HS-27A (cell line): ENCODE measurements at regions not wholly inside any gene's neighbourhood (a gene's known extent, or its start where the extent isn't known, plus 50 kb on each side); places are given as distances from the start of the nearest gene placed in this dataset.

ENCODE experiments used
- DNase-seq: peaks from one replicate; pipeline ENCODE4 v3.0.0-alpha.2; 2012; ENCODE audit warnings: low read depth, missing footprints

DNA sequence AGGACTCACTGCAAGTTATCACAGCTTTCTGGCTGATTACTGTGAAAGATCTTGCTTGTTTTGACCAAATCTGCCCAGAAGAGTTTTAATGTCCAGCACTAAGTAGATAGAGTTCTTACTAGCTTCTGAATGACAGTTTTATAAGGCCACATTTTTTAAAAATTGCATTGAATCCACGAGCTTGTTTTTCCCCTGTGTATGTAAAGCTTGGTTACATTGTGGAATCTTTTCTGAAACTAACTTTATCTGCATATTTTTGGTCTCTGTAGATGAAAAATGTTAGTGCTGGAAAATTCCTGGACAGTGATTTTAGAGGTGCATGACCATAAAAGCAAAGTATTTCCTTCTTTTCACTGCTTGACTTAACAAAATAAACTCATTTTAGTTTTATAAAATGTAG, 650.3 kb upstream of the FAM241A start:
- DNase-seq, result no peak

DNA sequence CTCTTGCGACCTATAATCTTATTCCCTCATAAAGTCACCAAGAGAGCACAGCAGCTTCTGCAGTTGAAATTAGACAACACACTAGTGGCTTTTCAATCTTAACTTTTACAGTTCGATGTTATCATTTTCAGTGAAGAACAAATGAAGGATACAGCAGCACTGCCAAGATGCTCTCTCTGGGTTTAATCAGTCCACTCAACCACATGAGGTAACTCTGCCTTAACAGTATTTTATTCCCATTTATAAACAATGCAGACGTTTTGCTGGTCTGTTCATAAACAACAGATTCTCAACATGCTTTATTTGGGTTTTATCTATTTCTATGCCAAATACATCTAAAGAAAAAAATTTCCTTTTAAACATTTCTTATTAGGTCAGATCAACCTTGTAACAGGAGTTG, 646.0 kb upstream of the FAM241A start:
- no peak for DNase-seq

DNA sequence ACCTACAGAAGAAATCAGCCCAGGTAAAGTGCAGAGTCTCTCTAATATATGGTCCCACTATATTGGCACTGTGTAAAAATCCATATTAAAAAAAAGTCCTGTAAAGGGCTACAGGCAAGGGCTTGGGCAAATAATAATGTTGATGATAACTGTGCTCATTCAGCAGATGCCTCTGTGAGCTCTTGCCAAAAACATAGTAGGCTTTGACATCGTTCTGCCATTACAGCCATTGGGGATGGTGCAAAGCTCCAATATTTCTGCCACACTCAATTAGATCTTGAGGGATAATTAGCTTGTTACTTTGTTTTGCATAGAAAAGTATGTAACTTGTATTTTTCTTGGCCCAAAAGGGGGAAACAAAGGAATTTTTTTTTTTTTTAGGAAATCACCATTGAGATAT, 645.5 kb upstream of the FAM241A start:
- no peak for DNase-seq

DNA sequence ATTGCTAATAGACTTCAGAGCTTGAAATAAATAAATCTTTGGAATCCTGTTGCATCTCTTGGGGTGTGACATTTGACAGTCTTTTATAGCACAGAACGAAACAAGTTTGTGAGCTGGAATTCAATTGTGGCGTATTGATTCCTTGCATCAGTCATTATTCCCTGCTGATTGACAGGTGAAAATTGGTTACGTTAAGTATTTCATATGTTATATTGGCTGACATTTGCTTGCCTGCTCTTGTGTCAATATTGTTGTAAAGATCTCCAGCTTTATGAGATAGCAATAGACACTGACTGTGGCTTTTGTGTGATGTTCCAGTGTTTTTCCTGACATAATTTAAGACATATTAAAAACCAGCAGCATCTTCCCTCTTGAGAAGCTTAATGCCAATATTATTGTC, 644.4 kb upstream of the FAM241A start:
- no peak for DNase-seq

DNA sequence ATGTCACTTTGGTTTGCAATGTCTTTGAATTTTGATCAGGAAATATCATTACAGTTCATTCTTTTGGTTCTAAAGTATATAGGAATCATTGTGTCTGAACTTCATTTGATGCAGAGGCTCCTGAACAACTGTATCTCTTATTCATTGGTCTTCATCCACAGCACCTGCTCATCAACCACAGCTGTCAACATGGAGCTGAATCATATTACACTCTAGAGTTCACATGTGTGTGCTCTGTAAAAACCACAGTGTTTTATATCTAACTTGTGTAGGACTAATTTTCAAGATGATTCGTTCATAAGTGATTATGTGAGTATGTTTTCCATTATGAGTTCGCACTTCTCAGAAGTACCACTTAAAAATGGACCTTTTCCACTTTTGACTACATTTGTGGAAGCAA, 643.3 kb upstream of the FAM241A start:
- DNase-seq, result no peak

DNA sequence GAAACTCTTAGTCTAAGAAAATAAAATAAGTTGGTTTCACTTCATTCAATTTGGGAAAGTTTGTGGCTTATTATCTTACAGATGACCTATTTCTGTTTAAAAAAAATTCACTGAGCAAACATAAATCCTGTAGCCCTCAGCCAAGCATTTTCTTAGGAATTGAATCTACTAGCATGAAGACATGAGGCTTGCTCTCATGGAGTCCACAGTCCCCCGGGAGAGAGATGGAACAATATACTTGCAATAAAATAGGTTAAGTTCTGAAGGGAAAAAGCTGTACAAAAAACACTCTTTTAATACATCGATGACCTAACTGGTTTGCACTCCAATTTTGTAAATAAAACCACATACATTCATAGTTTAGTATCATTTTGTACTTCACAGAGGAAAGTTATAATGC, 642.6 kb upstream of the FAM241A start:
- no peak for DNase-seq

DNA sequence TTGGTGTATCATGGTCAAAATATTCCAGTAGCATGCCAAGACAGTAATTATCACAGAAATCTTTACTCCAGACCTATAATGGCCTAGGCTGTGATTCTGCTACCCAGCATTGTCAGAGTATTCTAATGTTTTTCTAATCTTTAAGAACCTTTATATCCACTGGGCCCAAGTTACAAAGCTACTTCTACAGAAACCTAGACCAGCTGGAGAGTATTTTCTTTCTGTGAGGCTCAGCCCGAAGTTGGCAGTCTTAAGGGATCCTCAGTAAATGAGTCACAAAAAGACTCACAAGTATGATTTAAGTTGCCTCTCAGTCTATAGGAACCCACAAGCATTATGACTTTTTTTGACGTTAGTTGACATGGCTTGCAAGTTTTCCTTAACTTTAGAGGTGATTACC, 638.5 kb upstream of the FAM241A start:
- DNase-seq, result no peak

DNA sequence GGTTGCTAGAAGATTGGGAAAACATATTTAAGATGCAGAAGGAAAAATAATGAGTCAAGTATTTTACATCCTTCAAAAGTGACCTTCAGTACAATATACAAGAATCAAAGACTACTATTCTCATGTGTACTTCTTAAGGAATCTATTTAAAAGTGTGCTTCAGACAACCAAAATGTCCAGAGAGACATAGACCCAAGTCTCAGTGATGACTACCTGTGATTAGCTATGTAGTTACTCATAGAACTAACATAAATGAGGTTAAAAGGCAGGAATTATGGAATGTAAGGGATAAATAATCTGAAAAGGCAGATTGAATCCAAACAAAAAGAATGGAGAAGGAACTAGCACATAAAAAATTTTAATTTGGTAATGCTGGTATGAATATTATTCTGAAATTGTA, 634.7 kb upstream of the FAM241A start:
- DNase-seq, result peak; percentile 55

DNA sequence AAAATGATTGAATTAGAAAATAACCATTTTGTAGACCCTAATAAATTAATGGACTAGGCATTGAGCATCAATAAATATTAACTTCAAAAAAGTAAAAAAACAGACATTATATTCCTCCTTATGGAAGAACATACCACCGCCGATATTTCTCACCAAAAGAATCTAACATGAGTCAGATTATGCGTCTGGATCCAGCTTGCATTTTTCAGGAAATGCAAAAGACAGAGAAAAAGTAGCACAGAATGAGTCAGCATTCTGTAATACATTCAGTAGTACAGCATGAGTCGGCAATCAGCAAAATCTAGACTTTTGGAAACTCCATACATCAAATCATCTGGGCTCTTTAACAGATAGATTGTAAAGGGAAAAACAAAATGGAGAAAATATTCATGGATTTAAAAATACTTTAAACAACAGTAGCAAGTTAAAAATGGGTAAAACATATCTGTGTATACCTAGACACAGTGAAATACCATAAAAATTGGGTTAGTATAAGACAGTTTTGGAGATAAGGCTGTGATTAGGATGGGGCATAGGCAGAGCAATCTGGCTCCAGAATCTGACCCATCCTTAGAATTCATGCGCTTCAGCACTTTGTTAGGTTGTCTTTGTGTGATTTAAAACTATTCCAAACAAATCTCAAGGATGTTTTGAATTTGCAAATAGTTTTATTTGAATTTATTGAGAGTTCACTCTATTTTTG, 633.0 kb upstream of the FAM241A start:
- peak; percentile 71 for DNase-seq

DNA sequence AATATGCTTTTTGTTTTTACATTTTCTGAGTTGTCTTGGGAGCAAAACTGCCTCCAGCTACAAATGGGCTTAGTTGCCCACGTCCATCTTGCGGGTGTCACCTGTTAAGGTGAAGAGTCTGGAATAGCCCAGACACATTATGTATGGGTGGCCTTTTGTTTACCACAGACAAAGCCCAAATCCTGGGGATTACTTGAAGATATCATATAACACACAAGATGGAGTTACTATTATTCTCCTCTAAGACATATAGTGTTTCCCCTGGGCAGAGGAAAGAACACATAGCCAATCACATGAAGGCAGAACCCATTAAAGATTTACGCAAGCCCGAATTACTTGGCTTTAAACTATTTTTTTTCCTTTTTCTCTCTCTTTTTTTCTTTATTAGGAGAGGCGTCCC, 625.6 kb upstream of the FAM241A start:
- DNase-seq, result no peak

DNA sequence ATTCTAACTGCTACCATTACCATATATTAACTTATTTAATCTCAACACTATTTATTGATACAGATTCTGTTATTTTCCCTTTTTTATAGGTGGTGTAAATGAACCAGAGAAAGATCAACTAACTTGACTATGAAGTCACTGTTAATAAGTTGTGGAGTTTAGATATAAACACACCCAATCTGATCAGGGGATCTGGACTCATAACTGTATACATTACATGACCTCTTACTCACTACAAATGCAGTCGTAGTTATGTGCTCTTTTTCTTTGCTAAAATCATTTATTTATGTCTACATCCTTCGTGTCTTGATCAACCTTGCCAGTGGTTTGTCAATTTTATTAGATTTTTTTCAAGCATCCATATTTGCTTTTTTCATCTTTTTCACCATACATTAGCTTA, 614.8 kb upstream of the FAM241A start:
- DNase-seq, result no peak

DNA sequence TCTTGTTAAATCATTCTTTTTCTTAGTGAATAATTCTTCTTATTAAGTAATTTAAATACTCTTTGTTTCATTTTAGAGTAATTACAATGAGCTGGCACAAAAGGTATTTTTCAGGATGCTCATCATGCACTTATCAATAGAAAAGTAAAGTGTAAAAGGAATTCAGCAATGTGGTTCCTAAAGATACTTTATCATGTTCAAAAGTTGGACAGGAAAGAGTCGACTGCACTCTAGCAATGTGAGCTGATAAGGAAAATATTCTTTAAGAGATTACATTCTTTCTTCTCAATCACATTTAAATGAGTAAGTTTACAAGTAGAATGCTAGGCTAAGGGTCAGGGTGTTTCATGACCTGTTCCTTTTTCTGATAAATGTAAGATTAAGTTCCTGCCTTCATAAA, 609.5 kb upstream of the FAM241A start:
- DNase-seq, result no peak

DNA sequence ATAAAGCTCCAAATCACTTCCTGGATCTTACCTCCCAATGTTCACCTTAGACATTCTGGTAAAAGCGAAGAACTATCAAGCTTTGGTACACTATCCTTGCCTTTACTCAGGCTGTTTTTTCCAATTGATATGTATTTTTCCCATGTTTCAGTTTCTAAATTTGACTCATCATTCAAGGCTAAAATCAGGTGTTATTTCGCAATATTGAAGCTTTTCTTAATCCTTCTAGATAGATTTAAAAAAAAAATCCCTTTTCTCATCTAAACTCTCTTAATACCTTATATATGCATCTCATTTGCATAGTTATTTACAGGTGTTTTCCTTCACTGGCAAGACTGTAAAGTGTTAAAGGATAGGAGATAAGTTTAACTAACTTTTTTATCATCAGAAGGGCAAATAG, 608.1 kb upstream of the FAM241A start:
- no peak for DNase-seq

DNA sequence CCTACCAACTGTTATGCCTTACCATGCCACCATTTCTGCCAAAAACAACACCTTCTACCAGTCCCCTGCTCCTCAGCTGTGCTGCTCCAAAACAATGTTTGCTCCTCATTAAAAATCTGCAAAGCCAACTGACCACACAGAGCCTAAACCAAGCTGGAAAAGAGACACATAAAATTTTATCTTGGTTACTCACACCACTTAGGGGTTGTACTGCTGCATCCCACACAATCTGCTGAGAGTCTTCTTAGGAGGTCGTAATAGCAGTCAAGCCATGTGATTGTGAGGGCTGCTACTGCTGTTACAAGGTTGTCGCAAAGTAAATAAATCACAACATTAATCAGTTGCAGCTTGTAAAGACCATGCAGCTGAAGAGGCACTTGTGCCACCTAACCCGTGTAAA, 607.4 kb upstream of the FAM241A start:
- DNase-seq, result no peak

DNA sequence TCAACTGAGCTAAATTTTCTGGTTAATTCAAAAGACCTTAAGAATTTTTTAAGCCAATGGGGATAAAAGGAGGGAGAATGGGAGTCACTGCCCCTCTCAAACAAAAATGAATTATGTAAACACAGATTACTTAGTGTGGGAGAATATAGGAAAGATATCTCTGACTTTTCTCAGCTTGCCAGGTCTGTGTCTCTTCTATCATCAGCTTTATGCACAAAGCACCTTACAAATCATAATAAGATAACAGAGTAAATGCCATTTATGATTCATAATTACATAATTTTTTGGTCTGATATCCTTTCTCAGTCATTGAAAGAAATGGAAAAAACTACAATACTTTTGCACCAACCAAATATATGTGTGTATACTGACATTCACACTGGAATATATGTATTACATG, 604.6 kb upstream of the FAM241A start:
- DNase-seq, result no peak

DNA sequence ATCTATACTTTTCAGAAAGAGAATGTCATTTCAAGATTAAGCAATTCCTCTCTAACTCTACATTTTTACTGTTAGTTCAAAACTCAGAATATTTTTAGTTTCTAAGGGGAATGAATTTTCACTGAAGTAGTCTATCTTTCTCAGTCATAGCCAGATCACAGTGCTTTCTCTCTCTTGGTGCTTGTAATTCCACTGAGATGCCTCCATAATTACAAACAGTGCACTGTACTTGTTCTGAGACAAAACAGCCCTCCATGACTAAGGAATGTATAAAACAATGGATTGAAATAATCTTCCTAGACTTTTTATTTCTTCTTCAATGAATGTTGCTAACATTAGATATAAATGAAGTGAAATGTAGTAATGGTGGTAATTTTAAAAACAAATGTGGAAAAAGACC, 603.2 kb upstream of the FAM241A start:
- DNase-seq, result no peak

DNA sequence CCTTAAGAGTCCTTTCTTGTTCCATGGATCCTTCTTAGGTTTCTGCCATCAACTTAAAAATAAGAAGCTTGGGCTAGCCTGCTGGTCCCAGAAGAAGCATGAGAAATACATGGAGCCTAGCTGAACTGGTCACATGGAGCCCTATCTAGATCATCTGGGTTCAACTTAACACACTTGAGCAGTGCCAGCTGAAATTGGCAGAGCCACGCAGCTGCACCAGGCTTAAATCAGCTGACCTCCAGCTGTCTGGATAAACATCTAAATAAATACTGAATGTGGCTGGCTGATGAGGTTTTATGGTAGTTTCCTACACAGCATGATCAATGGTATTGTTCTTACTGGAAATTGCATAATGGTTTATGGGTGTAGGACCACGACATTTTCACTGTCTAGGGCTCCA, 598.4 kb upstream of the FAM241A start:
- DNase-seq, result no peak

DNA sequence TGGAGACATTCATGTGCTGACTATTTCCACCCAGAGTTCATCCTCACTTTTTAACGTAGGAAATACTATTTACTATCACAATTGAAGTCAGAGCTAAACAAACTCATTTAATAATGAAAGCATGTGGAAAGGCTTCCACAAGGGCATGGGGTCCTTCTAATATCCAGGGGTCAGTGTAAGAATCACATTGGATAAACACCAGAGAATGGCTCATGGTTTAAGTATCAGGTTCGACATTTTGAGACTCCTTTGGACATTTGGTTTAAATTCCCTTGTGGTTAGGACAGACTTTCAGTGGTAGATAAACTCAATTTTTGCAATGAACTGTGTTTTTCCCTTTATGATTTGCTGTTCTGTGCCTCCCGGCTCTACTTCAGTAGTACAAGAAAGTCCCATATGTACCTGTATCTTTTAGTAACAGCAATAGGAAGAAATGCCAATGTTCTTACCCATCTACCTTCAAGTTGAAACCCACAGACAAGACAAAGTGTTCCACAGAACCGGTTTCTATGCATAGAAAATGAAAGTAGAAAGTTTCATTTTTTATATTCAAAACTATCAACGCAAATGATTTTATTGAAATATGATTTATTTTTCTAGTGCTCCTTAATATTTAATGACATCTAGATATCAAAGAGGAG, 589.0 kb upstream of the FAM241A start:
- no peak for DNase-seq

DNA sequence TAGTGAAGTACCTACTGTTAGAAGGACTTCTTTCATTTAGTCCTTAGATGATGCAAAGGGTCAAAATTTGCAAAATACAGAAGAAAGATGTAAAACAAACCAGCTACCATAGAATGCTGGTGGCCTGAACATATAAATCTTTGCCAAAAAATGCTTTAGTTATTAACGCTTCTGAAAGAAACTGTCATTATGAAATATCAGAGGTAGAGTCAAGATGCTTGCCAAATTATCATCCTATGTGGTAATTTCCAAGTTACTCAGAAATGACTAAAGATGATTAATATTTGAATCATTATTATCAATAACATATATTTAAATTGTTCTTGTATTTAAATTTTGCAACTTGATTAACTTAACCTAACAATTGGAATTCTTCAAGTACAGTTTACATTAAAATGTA, 588.4 kb upstream of the FAM241A start:
- DNase-seq, result no peak

DNA sequence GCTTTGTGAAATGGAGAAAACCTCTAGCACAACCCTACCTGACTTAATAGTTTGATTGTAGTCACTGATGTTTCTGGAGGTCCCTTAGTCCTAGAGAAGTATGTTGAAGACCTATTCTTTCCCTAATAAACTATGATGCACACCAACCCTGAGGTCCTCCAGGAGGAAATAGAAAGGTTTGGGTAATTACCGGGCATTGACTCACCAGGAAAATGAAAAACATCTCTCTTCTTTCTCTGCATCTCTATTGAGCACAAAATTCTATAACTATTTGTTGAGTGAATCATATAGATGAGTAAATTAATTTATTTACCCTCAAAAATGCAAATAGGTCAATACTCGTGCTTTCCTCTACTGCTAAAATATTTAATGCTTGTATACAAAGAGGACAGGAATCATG, 582.4 kb upstream of the FAM241A start:
- peak; percentile 5 for DNase-seq

DNA sequence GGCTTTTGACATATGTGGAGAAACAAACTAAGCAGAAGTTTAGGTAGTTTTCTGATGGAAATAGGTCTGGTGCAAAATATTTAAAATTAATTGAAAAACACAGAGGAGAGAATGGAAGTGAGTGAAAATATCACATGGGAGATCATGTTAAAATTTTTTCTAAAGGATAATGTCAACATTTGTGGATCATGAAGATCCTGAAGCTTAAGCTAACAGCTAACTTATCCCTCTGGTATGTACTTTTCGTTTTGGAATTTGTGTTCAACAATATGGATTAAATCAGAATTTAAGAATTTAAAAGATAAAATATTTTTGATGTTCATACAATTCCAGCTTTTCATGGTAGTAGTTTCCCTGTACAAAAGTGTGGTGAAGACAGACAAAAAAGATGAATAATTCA, 572.8 kb upstream of the FAM241A start:
- no peak for DNase-seq

DNA sequence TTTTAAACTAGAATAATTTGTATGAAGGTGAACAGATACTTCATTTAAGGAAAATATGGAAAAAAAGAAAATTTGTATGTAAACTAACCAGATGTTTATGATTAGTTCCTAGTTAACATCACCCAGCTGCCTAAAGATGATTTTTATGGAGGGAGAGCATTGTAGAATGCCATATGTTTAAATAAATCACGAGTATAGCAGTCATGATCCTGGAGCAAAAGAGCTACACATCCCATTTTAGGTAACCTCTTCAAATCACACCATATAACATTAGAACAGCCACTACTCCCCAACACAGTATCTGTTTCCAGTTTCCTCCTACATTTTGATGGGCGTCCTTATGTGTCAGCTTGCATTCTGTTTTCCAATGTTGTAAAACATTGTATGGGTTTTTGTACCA, 571.9 kb upstream of the FAM241A start:
- no peak for DNase-seq

DNA sequence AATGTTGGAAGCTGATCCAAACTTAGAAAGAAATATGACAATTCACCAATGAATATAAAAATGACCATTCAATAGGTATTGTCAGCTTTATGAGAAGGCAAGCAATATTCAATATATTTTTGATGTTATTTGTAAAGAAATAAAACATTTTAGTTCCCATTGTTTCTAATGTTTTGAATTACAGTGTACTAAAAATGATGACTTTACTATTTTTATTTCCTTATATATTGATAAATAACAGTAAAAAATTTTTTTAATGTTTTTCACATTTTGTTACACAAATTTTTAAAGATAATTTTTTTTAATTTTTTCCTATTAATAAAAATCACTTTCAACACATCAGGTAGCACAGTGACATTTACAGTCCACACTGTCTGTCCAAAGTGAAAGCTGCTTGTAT, 565.5 kb upstream of the FAM241A start:
- DNase-seq, result no peak

DNA sequence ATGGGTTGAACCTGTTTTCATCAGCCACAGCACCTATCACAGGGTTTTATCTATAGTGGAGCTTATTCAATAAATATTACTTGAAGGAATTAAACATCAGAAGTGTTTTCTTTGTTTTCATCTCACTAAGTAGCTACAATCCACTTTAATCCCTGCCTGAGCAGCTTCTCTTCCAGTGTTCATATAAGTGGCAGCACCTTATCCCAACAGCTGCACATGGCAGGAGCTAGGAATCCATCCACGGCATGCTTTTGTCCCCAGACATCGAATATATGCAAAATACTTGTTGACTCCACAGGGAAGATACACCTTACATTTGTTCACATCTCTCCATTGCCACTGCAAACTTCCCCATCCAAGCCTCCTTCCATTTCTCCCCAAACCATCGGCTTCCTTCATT, 549.8 kb upstream of the FAM241A start:
- DNase-seq, result no peak
